Hematopoietic multipotent progenitor cell treated with erythropoietin and hydrocortisone succinate and interleukin-3 and kit ligand, for 17 days (in vitro differentiated cells): ENCODE measurements at regions not wholly inside any gene's neighbourhood (a gene's known extent, or its start where the extent isn't known, plus 50 kb on each side); places are given as distances from the start of the nearest gene placed in this dataset.

Experiments used
- DNase-seq: peaks from one replicate; pipeline ENCODE4 v3.0.0-alpha.2; 2015; ENCODE audit warnings: low spot score

DNA sequence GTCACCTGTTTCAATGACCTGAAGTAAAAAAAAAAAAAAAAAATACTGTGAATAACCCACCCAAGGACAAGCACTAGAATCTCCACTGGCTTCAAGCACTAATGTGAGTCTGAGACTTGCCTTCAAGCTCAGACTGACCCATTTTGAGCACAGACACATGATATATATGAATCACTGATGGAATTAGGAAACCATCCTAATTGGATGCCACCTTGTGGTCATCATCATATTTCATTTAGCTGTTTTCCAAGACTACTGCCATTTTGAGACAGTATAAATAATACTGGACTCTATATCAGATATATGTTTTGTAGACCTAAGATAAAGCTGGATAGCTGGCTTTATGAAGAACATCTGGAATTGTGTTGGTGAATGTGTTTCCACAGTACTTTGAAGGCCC, 1232.0 kb downstream of the KCNT2 start:
- no peak for DNase-seq

DNA sequence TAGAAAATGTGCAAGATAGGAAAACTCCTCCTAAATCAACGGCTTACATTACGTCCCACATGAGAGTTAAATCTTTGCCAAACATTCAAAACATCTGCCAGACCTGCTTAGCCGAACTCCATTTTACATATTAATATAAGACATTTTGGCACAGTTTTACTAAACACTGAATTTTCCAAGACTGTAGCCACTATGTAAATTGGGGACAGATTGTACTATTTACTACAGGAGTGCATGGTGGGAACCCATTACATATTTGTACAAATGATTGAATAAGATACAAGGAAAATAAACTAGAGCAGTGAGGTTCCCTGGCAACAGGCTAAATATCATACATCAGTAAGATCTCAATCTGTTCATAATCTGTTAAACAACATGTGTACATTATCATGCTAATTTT, 1234.4 kb downstream of the KCNT2 start:
- no peak for DNase-seq

DNA sequence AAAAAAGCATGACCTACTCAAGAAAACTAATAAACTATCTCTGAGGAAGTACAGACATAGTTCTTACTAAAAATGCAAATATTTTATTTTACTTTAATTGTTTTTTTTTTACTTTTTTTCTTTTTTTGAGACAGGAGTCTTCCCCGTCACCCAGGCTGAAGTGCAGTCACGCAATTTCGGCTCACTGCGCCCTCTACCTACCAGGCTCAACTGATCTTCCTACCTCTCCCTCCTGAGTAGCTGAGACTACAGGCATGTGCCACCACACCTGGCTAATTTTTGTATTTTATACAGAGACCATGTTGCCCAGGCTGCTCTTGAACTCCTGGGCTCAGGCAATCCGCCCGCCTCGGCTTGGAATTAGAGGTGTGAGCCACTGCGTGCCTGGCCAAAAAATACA, 1263.1 kb downstream of the KCNT2 start:
- no peak for DNase-seq

DNA sequence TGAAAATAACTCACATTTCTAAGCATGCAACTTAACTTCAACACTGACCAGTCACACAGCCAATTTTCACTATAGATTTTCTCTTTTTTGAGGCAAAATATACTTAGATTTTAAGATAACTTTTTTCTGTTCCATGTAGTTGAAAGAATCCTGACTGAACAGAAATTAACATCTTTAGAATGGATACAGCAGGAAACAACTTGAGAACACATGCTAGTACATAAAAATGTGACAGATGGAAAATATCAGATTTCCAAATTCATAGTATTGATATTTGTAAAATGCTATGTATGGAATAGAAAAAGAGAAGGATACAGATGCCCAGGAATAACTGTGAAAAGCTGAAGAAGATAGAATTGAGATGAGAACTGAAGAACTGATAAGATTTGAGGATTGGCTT, 1270.6 kb downstream of the KCNT2 start:
- no peak for DNase-seq

DNA sequence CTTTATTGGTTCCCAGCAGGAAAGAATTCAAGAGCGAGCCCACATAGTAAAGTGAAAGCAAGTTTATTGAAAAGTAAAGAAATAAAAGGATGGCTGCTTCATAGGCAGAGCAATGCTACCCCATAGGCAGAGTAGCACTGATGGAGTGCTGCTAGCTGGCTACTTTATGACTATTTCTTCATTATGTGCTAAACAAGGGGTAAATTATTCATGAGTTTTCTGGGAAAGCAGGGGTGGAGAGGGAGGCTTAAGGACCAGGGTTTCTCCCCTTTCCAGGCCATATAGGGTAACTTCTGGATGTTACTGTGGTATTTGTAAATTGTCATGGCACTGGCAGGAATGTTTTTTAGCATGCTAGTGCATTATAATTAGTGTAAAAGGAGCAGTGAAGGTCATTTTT, 1271.4 kb downstream of the KCNT2 start:
- no peak for DNase-seq

DNA sequence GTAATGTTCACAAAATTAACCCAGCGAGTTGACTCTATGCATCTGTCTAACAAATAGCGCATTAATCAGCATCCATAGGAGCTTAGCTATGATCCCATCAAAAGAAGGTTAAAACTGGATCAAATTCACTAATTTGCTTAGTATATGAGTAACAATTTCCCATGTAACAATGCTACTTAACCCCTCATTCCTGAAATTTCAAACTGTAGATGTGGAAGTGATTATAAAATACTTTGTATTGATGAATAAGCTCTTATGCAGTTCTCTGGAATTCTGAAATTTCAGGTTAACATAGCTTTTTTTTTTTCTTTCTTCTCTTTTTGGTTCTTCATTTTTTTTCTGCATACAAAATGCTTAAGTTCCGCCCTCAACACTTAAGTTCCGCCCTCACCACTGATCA, 1272.7 kb downstream of the KCNT2 start:
- DNase-seq: no peak

DNA sequence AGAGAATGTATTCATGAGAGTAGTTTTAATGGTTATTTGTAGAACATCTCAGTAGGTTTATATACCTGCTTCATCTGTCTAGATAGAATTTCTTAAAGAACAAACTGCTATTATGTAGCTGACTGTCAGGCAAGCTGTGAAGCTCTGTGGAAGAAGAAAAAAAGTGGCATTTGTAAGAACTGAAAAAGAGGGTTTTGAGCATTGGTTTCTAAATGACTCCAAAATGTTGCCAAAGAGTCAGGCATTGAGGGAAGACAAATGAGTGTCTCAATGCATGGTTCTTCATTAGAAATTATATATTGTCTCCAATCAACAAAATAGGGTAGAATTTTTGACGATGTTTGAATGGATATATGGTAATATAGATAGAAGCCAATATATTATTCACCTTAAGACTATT, 1276.1 kb downstream of the KCNT2 start:
- DNase-seq: no peak

DNA sequence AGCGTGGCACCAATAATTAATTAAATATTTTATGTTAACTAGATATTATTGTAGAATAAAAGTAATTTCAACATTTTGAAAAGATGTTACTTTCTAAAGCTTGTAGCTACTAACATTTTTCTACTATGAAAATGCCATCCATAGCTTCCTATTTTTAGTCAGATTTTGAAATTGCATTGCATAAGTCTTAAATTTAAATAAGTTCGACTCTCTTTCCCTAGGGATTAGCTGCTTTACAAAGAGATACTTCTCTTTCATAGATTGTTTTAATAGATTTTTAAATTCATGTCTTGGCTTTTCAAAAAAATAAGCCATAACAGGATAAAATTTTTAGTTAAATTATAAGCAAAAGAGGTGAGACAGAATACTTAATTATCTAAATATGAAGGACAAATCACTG, 1279.6 kb downstream of the KCNT2 start:
- no peak for DNase-seq

DNA sequence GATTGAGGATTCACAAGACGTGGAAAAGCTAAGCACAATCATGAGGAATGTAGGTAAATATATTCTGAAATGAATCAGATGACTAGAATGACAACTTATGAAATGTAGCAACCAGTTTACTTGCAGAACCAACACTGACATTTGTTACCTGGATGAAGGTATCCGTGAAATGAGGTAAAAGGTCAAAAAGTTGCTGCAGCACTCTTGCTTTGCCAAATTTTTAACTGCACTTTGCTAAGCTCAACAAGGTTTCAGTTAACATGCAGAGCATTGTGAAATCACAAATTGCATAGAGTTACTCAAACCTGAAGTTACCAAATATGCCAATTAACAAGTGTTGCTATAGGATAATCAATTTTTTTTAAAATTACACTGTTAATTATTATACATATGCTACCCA, 1280.1 kb downstream of the KCNT2 start:
- DNase-seq: no peak

DNA sequence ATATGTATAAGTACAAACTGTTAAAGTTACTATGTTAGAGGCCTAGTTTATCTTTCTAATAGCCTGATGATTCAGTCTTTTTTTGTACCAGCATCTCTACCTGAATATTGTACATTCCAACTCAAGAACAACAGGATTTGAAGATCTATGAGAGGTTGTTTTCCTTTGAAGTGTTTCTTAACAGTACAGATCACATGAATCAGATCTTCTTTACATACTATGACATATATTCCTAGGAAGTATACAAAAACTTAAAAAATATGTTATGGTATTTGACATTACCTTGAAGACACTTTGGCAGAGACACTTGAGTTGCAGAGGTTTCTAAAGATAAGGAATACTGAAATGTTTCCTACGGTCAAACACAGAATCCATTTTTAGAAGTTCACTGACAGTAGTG, 1280.9 kb downstream of the KCNT2 start:
- no peak for DNase-seq

DNA sequence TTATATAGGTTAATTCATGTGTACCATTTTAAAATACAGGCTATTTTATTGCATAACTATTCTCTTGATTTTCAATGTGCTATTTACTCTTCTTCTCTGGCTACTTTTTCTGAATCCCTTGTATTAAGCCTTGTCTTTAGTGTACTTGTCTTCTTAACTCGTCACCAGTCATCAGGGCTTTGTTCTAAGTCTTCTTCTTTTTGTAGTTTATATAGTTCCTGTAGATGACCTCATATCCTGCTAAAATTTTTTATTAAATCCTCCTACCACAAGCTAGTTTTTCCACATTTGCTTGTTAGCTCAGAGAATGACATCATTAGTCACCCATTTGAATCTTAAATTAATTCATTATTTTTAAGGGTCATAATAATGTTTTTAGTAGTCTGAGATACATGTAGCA, 1281.9 kb downstream of the KCNT2 start:
- no peak for DNase-seq

DNA sequence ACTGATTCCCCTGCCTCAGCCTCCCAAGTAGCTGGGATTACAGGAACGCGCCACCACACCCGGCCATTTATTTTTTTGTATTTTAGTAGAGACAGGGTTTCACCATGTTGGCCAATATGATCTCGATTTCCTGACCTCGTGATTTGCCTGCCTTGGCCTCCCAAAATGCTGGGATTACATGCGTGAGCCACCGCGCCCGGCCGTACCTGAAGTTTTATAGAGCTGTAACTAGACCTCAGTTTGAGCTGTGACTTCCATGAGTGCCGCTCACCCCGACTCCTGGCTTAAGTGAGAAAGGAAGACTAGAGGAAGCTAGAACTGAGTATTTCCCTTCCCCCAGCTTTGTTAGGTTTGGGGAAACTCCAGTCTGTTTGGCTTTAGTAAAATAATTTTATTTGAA, 1283.1 kb downstream of the KCNT2 start:
- DNase-seq: no peak

DNA sequence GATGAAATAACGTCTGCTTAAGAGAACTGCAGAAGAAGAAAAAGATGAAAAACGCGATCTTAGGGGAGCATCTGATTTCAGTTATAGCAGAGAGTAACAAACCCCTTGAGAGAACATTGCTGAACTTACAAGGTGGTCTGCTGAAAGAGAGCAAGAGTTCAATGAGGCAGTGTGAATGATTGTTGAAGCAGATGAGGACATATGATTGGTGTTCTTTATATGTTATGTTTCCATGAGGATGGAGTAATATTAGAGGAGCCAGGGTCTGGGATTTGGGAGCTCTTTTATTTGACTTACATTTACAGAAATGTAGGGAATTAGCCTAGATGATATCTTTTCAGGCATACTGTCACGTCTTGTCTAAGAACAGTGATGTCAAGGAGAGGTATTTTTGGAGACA, 1302.0 kb downstream of the KCNT2 start:
- no peak for DNase-seq

DNA sequence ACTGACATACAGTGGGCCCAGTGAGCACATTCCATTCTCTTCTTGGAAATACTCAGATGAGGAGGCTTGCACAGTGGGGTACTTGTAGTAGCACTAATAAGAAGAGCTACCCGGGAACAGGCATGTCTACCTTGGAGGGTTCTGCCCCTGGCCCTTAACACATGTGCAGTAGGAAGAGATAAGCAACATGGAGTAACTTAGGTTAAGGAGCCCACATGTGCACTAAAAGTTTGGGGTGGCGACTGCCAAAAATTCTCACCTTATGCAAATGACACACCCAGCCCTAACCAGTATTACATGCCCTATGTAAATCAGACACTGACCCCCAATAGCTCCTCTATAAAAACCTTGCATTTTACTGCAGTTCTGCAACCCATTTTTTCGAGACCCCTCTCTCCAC, 1313.3 kb downstream of the KCNT2 start:
- no peak for DNase-seq

DNA sequence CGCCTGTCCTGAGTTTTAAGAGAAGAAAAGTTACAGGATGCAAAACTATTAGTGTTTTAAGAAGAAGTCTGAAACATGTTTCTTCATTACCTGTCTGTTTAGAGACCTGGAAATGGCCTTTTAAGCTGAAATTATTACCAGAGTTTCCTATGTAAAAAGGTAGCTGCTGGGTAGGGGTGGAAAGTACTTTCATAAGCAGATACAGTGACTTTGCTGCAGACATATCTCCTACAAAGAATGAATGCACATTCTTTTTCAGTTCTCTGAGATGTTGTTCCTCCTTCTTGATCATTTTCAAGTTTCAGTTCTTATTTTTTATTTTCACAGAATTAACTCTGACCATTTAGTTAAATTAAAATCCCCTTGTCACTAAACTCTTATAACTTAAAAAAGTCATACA, 1329.6 kb downstream of the KCNT2 start:
- no peak for DNase-seq

DNA sequence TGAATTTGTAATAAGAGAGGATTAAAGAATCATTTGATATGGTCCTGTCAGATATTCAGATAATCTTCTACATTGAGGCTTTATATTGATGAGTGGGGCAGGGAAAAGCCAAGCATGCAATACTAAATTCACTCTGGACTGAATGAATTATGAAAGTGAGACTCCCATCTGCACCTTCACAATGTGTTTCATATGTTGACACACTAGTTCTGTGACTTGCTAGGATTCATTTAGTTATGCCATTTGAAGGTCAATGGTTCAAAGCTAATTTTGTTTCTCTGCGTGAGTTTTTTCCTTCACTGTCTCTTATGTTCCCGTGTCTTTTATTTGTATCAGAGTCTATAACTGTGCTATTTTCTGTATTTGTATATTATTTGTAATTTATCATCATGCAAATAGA, 1332.5 kb downstream of the KCNT2 start:
- no peak for DNase-seq

DNA sequence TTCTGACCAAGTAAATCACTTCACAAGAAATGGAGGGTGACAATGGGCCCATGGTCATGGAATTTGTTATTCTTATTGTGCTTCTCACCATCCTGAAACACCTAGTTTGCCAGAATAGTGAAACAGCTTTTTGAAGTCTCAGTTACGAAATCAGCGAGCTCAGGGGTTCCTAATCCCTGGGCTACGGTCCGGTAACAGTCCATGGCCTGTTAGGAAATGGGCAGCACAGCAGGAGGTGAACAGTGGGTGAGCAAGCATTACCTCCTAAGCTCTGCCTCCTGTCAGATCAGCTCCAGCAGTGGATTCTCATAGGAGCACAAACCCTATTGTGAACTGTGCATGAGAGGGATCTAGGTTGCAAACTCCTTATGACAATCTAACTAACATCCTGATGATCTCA, 1356.3 kb downstream of the KCNT2 start:
- DNase-seq: no peak

DNA sequence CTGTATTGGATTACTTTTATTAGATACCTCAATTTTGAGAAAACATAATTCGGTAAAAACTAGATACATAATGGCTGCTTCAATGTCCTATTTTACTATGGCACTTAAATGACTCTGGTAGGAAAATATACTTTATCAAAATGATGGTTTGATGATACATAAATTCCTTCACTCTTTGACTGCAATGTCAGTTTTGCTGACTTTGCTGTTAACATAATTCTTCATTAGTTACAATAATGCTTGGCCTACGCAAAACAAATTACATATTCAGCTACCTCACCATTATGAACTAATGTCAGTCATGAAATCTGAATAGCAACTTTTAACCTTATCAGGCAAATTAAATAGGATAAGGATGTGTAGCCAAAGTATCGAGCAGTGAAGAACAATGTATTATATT, 1364.7 kb downstream of the KCNT2 start:
- DNase-seq: no peak

DNA sequence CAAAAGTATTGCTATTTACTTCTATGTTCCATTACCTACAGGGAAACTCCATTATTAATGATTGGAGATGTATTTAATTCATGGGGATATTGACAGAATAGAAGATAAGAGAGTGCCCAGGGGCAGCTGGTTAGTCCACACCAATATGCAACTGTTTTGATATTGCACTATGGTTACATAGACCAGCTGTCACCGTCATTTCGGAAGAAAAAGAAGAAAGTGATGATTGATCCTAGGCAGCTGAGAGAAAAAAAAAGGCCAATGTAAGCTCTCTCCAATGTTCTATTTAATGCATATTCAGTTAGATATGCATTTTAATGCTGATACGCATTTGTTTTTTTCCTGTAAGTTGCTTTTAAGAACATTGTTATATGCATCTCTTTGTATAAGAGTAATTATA, 1367.2 kb downstream of the KCNT2 start:
- DNase-seq: no peak

DNA sequence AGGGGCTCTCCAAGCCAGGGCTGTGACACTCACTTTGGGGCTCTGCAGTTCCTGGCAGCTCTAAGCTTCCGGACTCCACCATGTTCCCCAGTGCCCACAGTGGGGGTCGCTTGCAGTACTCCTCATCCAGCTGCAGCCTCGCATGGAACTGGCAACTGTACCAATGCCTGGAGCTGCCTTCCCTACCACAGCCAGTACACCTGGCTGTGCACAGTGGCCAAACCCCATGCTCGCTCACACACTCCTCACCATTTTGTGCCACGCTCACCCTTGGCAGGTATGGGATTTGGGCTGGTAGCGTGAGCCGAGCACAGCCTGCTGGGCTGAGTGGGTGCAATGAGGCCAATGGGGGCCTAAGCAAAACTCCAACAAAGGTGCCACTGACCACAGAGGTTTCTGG, 1369.9 kb downstream of the KCNT2 start:
- no peak for DNase-seq

DNA sequence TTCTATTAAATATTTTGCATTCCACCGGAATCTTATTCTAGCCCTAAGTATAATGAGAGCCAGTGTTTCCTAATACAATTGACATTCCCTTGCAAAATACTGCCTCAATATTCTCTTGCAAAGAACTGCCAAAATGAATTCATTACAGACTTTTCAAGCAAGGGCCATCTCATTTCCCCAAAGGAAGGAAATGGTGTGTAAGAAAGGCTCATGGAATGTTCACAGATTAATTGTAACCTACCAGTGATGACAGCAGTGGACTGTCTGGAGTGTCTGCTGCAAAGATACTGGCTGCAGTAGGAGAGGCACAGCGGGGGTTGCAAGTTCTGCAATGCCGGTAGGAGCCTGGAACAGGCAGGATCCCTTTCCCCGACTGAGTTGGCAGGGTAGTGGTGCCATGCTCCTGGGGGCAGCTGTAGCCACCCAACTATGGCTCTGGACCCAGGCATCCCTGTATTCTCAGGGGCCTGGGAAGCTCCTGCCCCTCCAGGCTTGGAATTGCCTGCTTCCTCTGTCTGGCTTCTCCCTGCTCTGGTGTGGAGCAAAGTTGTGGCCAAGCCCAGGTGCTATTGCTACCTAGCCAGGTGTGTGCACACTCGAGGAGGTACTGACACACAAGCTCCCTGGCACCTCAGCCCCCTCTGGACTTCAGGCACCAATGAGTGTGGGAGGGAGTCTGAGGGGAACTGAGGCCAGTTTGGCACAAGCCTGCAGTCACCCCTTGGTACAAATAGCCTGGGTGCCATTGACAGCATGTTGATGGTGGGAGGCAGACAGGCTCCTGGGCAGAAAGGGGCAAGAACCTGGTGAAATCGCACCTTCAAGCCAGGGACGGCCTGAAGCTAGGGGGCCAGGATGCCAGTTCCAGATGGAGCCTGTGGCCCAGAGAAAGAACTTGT, 1371.0 kb downstream of the KCNT2 start:
- DNase-seq: no peak

DNA sequence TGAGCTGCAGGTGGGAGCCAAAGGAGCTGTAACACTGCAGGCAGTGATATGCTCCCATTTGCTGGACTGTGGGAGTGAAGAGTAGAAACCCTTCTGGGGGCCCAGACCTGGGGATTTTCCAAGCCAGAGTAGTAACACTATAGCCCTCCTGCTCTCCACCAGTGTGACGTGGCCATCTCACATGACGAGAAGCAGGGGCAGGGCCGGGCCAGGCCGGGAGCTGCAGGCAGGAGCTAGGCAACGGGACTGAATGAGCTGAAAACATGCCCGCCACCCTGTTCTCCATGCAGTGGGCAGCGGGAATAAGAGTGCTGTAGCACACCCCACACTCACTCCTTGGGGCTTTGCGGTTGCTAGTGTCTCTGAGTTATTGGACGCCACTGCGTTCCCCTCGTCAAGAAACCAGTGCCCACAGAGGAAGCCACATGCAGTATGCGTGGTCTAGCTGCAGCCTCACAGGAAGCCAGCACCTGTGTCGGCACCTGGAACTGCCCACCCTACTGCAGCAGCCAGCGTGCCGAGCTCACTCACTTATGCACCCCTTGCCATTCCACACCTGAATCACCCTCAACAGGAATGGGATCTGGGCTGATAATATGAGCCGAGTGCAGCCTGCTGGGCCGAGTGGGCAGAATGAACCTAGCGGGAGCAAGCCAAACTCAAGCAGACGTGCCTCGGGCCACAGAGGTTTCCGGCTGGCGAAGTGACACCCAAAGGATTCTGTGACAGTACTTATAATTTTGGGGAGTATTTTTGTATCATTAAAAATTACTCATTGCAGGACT, 1389.6 kb downstream of the KCNT2 start:
- DNase-seq: no peak

DNA sequence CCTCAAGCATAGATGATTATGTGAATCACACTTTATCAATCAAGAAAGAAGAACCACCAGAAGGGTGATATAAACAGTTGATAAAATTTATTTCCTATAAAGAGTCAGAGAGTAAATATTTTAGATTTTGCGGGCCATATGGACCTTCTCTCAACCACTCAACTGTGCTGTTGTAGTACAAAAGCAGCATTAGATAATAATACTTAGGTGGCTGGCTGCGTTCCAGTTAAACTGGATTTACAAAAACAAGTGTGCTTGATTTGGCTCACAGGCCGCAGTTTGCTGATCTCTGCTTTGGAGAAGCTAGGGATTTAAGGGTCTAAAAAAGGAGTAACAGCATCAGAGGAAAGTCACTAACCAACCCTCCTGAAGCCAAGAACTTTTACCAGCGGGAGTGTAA, 1406.0 kb downstream of the KCNT2 start:
- DNase-seq: no peak

DNA sequence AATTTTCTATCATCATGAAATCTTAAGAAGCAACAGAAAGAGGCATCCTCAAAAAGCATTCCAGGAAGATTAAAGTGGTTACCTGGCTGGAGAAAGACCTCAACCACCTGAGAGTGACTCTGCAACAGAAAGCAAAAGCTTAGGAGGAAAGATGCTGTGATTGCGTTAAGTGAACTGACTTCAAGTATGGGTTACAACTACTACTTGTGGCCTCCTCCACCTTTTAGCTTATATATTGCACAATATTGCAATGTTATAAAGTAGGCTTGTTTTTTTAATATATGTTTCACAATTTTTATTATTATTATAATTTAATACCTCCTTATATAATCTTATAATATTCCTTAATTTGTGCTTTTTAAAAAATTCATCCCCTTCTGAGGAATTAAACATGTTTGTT, 1407.5 kb downstream of the KCNT2 start:
- no peak for DNase-seq
